ENCODE measurements at regions not wholly inside any gene's neighbourhood (a gene's known extent, or its start where the extent isn't known, plus 50 kb on each side); places are given as distances from the start of the nearest gene placed in this dataset.

GRCh38 chr7:24069751-24070150 is 214.2 kb upstream of the NPY start:
- TF ChIP-seq NRF1 (IDR thresholded peaks at IDR 0.05; ENCODE audit: low read depth, low read length) (no peak), NFIC (IDR thresholded peaks at IDR 0.05; ENCODE audit: borderline replicate concordance) (no peak), RXRA (IDR thresholded peaks at IDR 0.05; ENCODE audit: borderline replicate concordance, low read depth) (no peak), POLR2AphosphoS5 (IDR thresholded peaks at IDR 0.05; ENCODE audit: low read depth, low read length) (no peak), IRF3 (IDR thresholded peaks at IDR 0.05; ENCODE audit: low read depth, low read length) (no peak), TCF12 (IDR thresholded peaks at IDR 0.05) (no peak)
- H3K9ac ChIP-seq: no peak overlapping the region
- CTCF ChIA-PET: no interaction called here
- no peaks in the 10 kb centered on the region for H3K36me3 ChIP-seq (replicated peaks in 1 of 2; ENCODE audit: control insufficient read depth in 1 of 2, insufficient read depth in 2 of 2, low read length in 1 of 2)
- no peak overlapping the region for H2AFZ ChIP-seq (ENCODE audit: low read depth)
- H3K4me3 ChIP-seq (ENCODE audit: low read depth in 2 of 2, low read length in 1 of 2): no peak overlapping the region
- no peaks in the 10 kb centered on the region for H3F3A ChIP-seq (replicated peaks; ENCODE audit: insufficient read depth)
- no peak for DNase-seq
- H3K9me2 ChIP-seq: no peaks in the 10 kb centered on the region
- H3K4me2 ChIP-seq: no peak overlapping the region
- H4K20me1 ChIP-seq (ENCODE audit: insufficient read depth): no peaks in the 10 kb centered on the region
- WGBS (ENCODE audit: low lambda C conversion rate): 69% methylated on average over 3 of the region's 3 CpGs
- H3K9me3 ChIP-seq: no peaks in the 10 kb centered on the region
- H3K27me3 ChIP-seq (ENCODE audit: insufficient read depth): no peaks in the 10 kb centered on the region
- H3K4me1 ChIP-seq (ENCODE audit: control insufficient read depth in 1 of 2, insufficient read depth in 2 of 2, low read depth in 1 of 2, low read length in 1 of 2): peaks cover 0 to 4% of the 10 kb centered on the region in 2 experiments; a peak in 1 of 4 replicates
- POLR2A ChIA-PET: no interaction called here
- H3K27ac ChIP-seq (ENCODE audit: low read depth in 2 of 2, low read length in 1 of 2): no peak overlapping the region
- no peaks in the 10 kb centered on the region for H3K79me2 ChIP-seq (ENCODE audit: insufficient read depth)

- Histone ChIP-seq H3K4me1 (ENCODE audit: control insufficient read depth in 1 of 2, insufficient read depth in 2 of 2, low read depth in 1 of 2, low read length in 1 of 2) (peaks cover 0 to 4% of the 10 kb centered on the region in 2 experiments; a peak in 2 of 4 replicates), H3K4me3 (ENCODE audit: low read depth in 2 of 2, low read length in 1 of 2) (no peak overlapping the region), H3K27me3 (ENCODE audit: insufficient read depth) (no peaks in the 10 kb centered on the region), H3K9ac (no peak overlapping the region), H3K79me2 (ENCODE audit: insufficient read depth) (no peaks in the 10 kb centered on the region), H2AFZ (ENCODE audit: low read depth) (no peak overlapping the region), H3K4me2 (no peak overlapping the region), H3F3A (replicated peaks; ENCODE audit: insufficient read depth) (no peaks in the 10 kb centered on the region), H3K9me3 (no peaks in the 10 kb centered on the region), H3K9me2 (no peaks in the 10 kb centered on the region), H3K27ac (ENCODE audit: low read depth in 2 of 2, low read length in 1 of 2) (no peak overlapping the region), H4K20me1 (ENCODE audit: insufficient read depth) (no peaks in the 10 kb centered on the region), H3K36me3 (replicated peaks in 1 of 2; ENCODE audit: control insufficient read depth in 1 of 2, insufficient read depth in 2 of 2, low read length in 1 of 2) (no peaks in the 10 kb centered on the region)
- ChIA-PET CTCF (no interaction called here), POLR2A (no interaction called here)
- no peak for TF ChIP-seq TEAD4 (IDR thresholded peaks at IDR 0.05; ENCODE audit: borderline replicate concordance, insufficient read depth)
- no peak for TF ChIP-seq EP300 (IDR thresholded peaks at IDR 0.05; ENCODE audit: borderline replicate concordance in 1 of 2, low read depth in 1 of 2, low read length in 1 of 2)
- no peak for TF ChIP-seq FOXM1 (IDR thresholded peaks at IDR 0.05; ENCODE audit: low read depth)
- TF ChIP-seq USF1 (IDR thresholded peaks at IDR 0.05; ENCODE audit: borderline replicate concordance, low read depth): no peak
- TF ChIP-seq SIN3A (IDR thresholded peaks at IDR 0.05; ENCODE audit: borderline replicate concordance, low read depth, low read length): no peak
- no peak for DNase-seq
- WGBS (ENCODE audit: low lambda C conversion rate): 62% methylated on average over 9 of the region's 9 CpGs
These were observed 210.2 kb upstream of the NPY start for GRCh38 chr7:24073651-24074420.

All from SK-N-SH (cell line).